SW480 (cell line): ENCODE measurements at regions not wholly inside any gene's neighbourhood (a gene's known extent, or its start where the extent isn't known, plus 50 kb on each side); places are given as distances from the start of the nearest gene placed in this dataset.
"Not testable (repeated sequence)": the region's sequence is repeated elsewhere in the genome, so short reads cannot be mapped to it uniquely, and the experiment has no call there.

ENCODE experiments used
- DNase-seq: peaks from one replicate; pipeline ENCODE4 v3.0.0-alpha.2; 2016; ENCODE audit warnings: low spot score

DNA sequence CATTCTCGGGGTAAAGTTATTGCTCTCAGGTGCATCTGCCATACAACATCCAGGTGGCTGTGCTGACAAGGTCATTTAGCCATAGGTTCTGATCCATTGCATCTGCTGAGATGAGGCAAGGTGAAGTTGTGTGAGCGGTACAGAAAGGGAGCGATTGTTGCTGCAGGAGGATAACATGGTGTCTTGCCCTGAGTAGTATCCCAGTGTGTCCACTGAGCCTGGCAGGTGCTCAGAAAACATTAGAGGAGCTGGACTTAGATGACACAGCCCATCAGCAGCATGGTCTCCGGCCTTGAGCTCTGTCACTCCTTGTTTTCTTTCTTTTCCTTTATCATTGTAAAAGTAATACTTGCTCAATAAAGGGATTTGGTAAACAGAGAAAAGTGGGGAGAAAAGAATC is 161.1 kb upstream of the ATP10A start:
- DNase-seq = no peak

DNA sequence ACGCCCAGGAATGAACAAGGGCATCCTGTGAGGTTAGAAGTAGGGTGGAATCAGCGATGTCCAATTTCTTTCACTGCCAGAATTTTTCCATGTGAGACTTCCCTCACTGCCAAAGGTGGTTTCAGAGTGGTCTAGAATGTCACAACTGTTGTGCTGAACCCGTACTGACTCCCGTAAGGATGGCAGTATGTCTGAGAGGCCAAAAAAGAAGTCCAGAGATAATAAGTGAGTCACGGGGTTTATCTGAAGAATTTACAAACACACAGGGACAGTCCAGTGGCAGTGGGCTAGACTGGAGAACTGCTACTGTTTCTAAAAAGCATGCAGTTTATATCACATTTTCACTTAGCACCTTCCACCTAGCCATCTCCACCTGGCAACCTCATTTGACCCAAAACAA is 160.6 kb upstream of the ATP10A start:
- DNase-seq = no peak

DNA sequence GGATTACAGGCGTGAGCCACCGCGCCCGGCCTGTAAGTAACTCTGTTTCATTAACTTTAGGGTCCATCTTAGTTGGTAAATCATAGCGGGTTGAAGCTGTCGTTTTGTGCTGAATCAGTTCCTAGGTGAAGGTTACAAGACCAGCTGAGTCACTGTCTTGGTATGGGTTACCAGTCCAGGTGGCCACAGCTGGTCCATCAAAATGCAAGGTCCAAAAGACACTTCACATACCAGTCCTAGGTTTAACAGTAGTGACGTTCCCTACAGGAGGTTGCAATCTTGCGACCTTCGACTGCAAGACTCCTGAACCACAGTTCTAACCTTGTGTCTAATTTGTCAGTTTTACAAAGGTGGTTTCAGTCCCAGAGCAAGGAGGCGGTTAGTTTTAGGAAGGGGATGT is 160.1 kb upstream of the ATP10A start:
- DNase-seq = no peak

DNA sequence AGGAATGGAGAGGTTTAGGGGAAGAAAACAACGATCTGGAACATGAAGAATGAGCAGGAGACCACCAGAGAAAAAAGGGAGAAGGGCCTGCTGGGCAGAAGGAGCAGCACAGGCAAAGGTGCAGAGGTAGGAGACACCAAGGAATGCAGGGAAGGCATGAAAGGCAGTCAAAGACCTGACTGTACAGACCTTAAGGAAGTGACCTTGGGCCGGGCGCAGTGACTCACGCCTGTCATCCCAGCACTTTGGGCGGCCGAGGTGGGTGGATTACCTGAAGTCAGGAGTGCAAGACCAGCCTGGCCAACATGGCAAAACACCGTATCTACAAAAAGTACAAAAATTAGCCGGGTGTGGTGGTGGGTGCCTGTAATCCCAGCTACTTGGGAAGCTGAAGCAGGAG is 157.7 kb upstream of the ATP10A start:
- DNase-seq = no peak

DNA sequence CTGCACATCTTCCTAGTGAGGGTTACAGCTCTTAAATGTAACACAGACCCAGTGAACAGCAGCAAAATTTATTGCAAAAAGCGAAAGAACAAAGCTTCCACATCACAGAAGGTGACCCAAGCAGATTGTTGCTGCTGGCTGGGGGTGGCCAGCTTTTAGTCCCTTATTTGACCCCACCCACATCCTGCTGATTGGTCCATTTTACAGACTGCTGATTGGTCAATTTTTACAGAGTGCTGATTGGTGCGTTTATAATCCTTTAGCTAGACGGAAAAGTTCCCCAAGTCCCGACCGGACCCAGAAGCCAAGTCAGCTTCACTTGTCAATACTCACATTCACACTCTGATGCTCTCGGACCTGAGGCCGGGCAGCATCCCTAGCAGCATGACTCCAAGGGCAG is 154.5 kb upstream of the ATP10A start:
- DNase-seq = no peak

DNA sequence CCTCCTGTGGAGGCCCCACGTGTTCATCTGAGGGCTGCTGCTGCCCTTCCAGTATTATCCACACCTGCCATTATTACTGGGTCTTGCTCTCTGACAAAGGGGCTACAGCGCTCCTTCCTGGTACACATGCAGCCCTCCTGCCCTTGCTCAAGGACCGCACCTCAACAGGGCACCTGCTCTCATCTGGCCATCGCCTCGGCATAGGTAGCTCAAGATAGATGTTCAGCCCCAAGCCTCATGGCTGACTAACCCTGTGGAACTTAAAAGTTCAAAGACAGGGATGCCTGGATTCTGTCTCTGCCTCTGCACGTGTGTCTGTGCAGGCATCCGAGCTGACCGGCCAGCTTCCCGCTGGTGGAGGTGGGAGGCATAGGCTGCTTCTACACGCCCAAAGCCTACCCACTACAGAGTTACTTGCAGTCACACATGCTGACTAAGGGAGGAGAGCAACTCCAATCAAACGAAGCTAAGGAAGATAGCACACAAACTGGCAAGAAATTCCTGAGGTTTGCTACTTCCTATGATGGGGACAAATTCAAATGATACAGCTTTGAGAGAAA is 152.5 kb upstream of the ATP10A start:
- DNase-seq = no peak

DNA sequence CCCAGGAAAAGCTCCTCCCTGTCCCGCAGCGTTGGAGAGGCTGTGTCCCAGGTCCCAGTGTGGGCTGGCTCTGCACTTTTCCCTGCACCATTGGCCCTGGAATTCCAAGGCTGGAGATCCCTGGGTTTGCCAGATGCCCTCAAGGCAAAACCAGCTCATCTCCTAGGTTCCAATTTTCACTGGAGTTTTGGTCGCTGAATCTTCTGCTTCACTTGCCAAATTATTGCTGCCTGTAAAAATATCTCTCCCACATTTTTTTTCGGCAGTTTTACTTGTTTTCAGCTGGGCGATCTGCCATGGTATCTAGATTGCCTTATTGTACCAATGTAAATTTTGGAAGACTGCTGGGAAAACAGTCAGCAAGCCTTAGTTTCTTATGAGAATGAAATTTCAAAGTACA is 150.9 kb upstream of the ATP10A start:
- no peak for DNase-seq

DNA sequence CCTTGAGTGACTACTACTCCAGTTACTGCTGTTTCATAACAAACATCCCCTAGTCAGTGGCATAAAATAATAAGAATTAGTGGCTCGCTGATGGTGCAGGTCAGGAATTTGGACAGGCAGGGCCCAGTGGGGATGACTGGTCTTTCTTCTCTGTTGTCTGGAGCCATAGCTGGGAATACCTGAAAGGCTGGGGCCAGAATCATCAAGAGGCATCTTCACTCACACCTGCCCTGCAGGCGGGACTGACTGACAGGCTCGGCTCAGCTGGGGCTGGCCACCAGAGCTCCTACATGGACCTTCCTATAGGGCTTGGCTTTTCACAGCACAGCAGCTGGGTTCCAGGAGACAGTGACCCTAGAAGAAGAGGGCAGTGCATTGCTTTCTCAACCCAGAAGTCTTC is 148.8 kb upstream of the ATP10A start:
- DNase-seq = no peak

DNA sequence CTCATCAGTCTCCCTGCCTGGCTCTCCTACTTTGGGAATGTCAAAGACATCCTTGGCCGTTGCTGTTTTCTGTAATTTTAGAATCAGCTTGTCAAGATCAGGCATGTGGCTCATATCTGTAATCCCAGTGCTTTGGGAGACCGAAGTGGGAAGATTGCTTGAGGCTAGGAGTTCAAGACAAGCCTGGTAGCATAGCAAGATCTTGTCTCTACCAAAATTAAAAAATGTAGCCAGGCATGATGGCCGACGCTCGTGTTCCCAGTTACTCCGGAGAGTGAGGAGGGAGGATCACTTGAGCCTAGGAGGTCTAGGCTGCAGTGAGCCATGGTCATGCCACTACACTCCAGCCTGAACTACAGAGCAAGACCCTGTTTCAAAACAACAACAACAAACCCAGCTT is 144.0 kb upstream of the ATP10A start:
- no peak for DNase-seq

DNA sequence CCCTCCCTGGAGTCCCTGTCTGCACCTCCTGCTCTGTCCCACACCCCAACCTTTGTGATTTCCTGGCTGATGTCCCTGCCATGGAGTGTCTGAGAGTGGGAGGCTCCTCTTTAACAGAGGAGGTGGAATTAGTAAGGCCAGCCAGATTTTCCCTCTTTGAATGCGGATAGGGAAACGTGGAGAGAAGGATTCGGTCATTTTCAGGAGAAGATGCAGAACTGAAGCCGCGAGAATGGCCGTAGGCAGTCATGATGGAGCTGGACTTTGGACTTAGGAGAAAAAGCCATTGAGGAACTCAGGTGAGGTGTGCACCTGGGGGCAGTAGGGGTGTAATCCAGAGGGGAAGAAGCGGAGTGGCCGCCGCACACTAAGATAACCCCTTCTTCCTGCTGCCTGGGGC is 138.1 kb upstream of the ATP10A start:
- no peak for DNase-seq

DNA sequence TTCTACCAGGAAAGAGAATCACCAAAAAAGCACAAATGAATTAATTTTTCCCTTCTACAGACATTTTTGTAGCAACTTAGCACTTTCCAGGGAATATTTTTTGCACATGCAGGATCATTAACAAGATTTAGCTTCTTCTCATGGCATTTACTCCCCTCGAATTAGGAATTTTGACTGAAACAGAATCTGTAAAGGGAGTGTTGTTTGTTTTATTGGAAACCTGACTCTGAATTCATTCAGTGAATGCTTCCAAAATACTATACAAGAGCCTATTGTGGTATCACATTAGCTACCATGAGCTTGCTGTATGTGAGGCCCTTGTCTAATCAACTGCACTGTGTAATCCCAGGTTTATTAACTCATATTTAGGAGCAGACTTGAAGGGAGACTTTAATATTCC is 130.4 kb upstream of the ATP10A start:
- DNase-seq = no peak

DNA sequence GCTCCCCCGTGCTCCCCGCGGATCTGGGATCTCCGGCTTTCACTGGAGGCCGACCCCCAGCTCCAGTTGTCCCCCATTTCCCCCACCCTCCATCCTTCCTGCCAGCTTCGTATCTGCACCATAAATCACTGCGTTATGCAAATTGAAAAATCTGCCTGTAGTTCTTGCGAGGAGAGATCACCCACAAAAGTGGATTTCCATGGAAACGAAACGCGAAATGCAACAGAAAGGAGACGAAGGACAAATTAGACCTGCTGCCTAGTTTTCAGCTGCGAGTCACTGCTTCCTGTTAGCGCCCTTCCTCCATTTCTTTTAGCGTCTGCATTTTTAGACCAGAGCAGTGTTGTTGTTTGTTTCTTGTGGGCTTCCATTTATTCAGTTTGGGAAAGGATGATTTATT is 127.1 kb upstream of the ATP10A start:
- DNase-seq = no peak

DNA sequence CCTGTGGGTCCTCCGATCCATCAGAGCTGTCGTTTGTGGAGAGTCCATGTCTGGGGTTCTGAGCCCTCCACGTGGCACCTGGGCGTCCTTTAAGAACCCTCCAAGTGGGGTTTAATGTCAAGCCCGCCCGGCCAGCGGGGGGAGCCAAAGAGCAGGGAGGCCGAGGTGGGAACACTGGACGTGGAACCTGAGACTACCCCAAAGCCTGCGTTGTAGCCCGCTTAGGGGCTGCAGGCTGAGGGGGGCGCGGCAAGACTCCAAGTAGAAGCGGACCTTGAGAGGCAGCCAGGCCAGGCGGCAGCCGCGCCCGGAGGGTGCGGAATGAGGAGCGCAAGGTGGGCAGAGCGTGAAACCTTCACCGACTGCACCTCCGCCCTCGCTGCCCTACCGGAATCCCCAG is 126.2 kb upstream of the ATP10A start:
- no peak for DNase-seq

DNA sequence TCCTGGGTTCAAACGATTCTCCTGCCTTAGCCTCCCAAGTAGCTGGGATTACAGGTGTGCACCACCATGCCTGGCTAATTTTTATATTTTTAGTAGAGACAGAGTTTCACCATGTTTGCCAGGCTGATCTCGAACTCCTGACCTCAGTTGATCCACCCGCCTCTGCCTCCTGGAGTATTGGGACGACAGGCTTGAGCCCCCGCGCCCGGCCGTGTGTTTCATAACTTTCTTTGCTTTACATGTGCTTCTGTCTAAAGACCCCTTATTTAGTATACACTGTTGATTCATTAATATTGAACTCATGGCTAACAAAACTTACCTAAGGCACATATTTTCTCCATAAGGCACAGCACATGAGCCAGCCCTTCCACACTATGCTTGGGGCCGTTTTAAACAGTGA is 125.6 kb upstream of the ATP10A start:
- not testable (repeated sequence) for DNase-seq

DNA sequence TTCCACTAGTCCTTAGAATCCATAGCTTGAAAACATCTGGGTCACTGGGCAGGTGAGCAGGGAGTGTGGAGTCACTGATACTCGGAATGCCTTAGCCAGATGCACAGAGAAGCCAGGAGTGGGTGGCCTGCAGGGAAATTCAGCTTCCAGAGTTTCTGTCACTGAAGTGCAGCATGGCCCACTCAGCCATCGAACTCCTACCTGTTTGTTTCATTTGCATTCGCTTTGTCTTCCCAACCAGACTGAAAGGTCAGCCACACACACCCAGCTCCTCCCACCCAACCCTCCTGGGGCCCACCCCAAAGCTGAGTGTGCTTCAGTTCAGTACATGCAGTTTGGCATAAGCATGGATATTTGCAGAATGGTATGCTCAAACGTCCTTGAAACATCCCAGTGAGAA is 124.5 kb upstream of the ATP10A start:
- DNase-seq = no peak

DNA sequence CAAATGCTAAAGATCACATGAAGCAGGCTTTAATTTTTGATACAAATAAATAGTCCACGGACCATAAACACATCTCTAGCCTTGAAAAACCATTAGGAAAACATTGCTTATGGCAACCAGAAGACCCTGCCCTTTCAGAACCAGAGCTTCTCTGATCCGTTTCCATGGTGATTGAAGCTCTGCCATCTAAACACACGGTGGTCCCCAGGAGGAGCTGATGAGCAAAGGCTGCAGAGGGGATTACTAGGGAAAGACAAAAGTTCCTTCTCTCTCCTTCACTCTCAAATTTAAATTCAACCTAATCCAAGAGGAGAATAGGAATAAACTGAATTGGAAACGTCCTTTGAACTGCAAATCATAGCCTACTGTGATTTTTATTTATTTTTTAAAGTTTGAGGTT is 122.0 kb upstream of the ATP10A start:
- DNase-seq = no peak

DNA sequence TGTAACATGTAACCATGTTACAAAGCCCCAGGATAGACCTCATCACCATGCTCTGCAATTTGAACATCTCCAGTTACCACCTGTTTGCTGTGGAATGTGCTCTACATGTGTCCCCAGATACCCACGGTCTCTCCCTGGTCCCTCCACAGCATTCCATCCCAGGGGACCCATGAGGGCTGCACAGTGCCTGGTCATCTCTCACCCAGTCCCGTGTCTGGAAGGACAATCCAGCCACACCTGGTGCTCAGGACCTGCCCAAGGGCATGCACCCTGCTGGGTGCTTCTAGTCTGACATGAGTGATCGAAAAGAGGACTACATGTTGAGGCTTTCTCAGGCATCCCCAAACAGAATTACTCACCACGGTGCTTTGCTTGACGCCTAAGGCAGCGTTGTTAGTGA is 119.6 kb upstream of the ATP10A start:
- no peak for DNase-seq

DNA sequence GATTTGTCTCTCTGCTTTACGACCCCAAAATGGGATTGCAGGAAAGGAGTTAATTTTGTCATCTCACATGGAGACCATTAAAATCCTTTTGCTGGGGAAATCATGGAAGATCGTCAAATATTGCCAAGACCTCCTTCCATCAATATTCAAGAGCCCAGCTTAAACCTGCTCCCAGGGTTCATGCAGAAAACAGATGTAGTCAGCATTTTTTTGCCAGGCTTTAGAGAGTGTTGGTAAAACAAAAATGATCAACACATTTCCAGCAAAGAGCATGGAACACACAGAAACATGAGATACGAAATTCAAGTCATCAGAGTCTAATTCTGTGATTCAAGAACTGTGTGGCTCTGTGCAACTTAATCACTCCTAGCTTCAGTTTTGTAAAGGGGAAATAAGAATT is 118.0 kb upstream of the ATP10A start:
- DNase-seq = no peak

DNA sequence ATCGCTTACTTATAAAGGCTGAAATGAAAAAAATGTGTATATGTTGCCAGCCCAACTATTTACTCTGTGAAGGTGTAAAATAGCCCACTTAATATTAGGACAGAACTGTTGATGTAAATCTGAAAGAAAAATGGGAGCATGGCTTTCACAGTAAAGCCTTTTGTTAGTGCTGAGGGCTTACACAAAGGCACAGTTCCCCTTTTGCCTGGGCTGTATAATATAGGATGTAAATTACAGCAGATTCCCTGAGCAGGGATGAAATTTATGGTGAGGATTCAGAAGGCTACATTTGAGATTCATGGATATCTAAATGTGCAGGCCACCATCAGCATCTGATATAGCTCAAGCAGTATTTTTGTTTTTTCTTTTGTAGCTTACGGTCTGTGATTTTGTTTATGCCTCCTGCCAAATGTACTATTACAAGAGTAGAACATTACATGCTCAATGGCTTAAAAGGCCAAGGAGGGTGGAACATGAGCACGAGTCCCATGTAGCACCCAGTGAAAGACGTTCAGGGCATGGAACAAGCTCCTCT is 109.1 kb upstream of the ATP10A start:
- DNase-seq = no peak

DNA sequence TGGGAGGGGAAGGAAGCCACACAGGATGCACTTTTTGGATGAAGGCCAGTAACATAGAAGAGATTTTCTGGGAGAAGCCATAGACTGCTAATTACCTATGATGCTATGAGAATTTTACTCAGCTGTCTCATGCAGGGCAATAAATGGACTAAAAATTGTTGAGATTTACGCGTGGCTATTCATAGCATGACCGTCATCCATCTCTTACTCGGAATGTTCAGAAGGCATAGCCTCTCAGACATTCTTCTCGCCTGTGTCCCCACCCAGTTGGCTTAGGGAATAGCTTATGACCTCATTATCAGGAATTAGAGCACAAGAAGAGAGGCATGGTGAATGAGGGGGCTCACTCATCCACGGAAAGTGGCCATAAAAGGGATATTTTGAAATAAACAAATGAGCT is 107.9 kb upstream of the ATP10A start:
- no peak for DNase-seq

DNA sequence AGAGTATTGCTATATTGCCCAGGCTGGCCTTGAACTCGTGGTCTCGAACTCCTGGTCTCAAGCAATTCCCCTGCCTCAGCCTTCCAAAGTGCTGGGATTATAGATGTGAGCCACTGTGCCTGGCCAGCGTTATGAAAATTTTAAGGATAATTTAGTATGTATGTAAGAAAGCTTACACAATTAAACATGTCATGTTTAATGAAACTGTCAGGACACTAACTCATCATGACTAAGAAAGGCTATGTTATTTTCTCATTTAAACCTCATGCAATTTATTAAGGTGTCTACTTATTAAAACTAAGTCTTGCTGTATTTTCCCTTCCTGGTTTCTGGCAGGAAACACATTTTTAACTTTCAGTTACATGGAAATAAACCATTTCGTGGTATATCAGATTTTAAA is 106.8 kb upstream of the ATP10A start:
- no peak for DNase-seq

DNA sequence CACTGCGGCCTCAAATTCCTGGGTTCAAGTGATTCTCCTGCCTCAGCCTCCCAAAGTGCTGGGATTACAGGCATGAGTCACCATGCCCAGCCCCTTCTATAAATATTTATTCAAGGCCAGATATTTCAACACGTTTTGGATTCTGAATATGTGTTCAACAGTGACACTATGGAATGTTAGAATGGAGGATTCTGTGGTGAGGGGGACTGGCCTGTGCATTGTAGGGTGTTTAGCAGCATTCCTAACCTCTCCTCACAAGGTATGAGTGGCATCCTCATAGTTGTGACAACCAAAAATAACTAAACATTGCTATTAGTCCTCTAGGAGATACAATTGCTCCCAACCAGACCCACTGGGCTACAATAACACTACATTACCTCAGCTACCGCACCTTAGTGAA is 104.0 kb upstream of the ATP10A start:
- DNase-seq = no peak

DNA sequence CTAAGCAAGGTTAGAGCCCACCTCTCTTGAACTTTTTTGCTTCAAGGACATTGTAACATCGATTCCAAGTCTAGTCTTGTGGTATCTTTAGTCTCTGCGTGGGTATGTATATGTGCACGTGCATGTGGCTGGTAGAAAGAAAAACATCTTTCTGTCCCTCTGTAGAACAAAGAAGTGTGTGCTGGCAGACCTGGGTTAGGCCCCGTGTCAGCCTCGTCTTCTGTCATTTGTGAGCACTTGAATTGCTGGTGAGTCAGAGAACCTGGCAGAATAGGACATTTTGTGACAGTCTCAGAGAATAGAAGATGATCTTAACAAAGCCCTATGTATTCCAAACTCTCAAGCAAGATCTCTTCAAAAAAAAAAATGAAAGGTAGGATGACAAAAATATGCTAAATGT is 102.2 kb upstream of the ATP10A start:
- DNase-seq = no peak

DNA sequence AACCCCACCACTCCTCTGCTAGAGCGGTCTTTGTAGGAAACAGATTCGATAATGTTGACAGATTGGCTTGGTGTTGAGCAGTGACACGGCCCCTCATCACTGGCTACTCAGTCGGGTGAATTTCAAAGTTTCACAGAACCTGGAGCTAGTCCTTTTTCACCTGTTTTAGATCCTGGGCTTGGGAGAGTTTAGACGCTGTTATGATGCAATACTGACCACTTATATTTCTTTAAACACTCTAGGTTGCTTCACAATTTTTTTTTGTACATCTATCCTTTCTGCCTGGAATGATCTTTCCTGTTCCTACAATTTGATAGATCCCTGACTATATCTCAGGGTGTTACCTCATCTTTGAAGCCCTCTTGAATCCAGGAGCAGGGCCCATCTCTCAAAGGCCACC is 97.1 kb upstream of the ATP10A start:
- no peak for DNase-seq

DNA sequence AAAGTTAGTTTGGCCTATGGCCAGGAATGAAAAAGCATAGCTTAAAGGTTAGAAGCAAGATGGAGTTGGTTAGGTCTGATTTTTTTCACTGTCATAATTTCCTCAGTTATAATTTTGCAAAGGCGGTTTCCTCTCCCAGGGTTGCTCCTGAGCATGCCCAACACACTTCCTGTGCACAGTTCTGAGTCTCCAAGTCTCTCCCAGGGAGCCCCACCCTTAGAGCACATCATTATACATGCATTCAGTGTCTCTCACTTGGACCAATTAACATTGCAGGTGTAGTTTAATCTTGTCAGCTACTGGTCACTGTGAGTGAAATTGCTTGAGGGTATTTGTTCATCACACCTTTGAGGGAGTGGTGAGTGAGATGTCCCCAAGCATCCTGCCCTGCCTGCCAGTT is 96.0 kb upstream of the ATP10A start:
- no peak for DNase-seq
